ENCODE measurements at regions not wholly inside any gene's neighbourhood (a gene's known extent, or its start where the extent isn't known, plus 50 kb on each side); places are given as distances from the start of the nearest gene placed in this dataset.

DNA sequence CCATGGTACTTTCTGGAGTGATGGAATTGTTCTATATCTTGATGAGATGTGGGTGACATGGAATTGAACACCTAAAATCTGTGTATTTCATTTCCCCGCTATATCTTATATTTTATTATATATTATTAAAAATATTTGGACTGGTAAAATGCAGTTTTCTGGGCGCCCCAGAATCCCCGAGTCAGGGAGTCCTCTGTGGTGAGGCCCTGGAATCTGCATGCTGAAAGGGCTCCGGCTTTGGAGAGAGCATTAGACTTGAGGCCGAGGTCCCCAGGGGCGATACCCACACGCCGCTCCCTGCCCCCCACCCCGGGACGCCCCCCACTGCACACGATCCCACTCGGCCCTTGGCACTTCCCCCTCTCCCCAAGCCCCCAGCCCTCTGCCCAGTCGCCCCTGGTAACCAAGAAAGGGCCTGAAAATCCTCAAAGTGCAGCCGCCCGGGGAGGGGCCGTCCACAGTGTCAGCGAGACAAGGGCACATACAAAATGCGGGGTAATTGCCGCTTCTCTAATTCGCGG, 126.0 kb downstream of the ZFP36L2 start:
- TF ChIP-seq EZH2 (IDR thresholded peaks at IDR 0.05) = no peak
- TF ChIP-seq POLR2AphosphoS5 (IDR thresholded peaks at IDR 0.05; ENCODE audit: borderline replicate concordance, low read depth, low read length) = no peak

All from SK-N-MC (cell line).